Epithelial cell of proximal tubule (primary cell): ENCODE measurements at regions not wholly inside any gene's neighbourhood (a gene's known extent, or its start where the extent isn't known, plus 50 kb on each side); places are given as distances from the start of the nearest gene placed in this dataset.

Experiments used
- DNase-seq: peaks from one replicate; pipeline ENCODE4 v3.0.0-alpha.2; 2011; ENCODE audit warnings: low read depth
- H3K4me3 ChIP-seq: 2 replicates; pipeline ENCODE4 v1.5.1; 2011; ENCODE audit warnings: low read depth, mild to moderate bottlenecking, low read length
- CTCF ChIP-seq: conservative IDR thresholded peaks from 2 replicates; pipeline ENCODE4 v1.5.1; 2012; ENCODE audit warnings: low read depth, mild to moderate bottlenecking, low read length

- DNase-seq, result no peak
- TF ChIP-seq CTCF, result no peak
- no peak overlapping the region for H3K4me3 ChIP-seq
Measured at GRCh38 chr2:166568409-166568808, 74.4 kb upstream of the SCN7A start.

GRCh38 chr2:166565501-166565900, 71.5 kb upstream of the SCN7A start:
- TF ChIP-seq CTCF, result no peak
- no peak overlapping the region for H3K4me3 ChIP-seq
- no peak for DNase-seq

GRCh38 chr2:166563894-166564293, 69.8 kb upstream of the SCN7A start:
- TF ChIP-seq CTCF, result no peak
- H3K4me3 ChIP-seq, result no peak overlapping the region
- no peak for DNase-seq

- H3K4me3 ChIP-seq, result no peak overlapping the region
- no peak for TF ChIP-seq CTCF
- no peak for DNase-seq
Measured at GRCh38 chr2:166560022-166560421, 66.0 kb upstream of the SCN7A start.

- no peak for TF ChIP-seq CTCF
- no peak overlapping the region for H3K4me3 ChIP-seq
- no peak for DNase-seq
Measured at GRCh38 chr2:166550923-166551322, 56.9 kb upstream of the SCN7A start.

- H3K4me3 ChIP-seq, result no peak overlapping the region
- no peak for DNase-seq
- no peak for TF ChIP-seq CTCF
Measured at GRCh38 chr2:166545473-166545872, 51.4 kb upstream of the SCN7A start.
